ENCODE measurements at regions not wholly inside any gene's neighbourhood (a gene's known extent, or its start where the extent isn't known, plus 50 kb on each side); places are given as distances from the start of the nearest gene placed in this dataset.

- ChIA-PET CTCF (interaction anchor here (0.6 kb wide), 1 partner anchor 9 kb away, joined by 4 read pairs; no protein-coding TSS in a partner anchor), POLR2A (no interaction called here)
- no peak for TF ChIP-seq CTCF (IDR thresholded peaks at IDR 0.05; ENCODE audit: insufficient read depth, low read depth, low read length)
- H3K27me3 ChIP-seq (ENCODE audit: control insufficient read depth, insufficient read depth, low read length) = no peaks in the 10 kb centered on the region
- H3K4me3 ChIP-seq (ENCODE audit: low read depth, low read length) = no peak overlapping the region
- DNase-seq (ENCODE audit: low read depth) = no peak
- no peaks in the 10 kb centered on the region for H3K36me3 ChIP-seq (ENCODE audit: control insufficient read depth, insufficient read depth, low read length)
Measured at GRCh38 chr13:73222627-73223305, 164.0 kb downstream of the KLF5 start.

GRCh38 chr13:73220966-73221720 lies 162.3 kb downstream of the KLF5 start:
- POLR2A ChIA-PET = no interaction called here
- DNase-seq (ENCODE audit: low read depth) = no peak

GRCh38 chr13:73218181-73218580 lies 159.4 kb downstream of the KLF5 start:
- Histone ChIP-seq H3K4me3 (ENCODE audit: low read depth, low read length) (no peak overlapping the region), H3K27me3 (ENCODE audit: control insufficient read depth, insufficient read depth, low read length) (no peaks in the 10 kb centered on the region), H3K36me3 (ENCODE audit: control insufficient read depth, insufficient read depth, low read length) (no peaks in the 10 kb centered on the region)
- CTCF ChIA-PET = interaction anchor here (0.7 kb wide), 1 partner anchor 62 kb away, joined by 3 read pairs; no protein-coding TSS in a partner anchor
- DNase-seq (ENCODE audit: low read depth) = no peak
- POLR2A ChIA-PET = no interaction called here
- TF ChIP-seq CTCF (IDR thresholded peaks at IDR 0.05; ENCODE audit: insufficient read depth, low read depth, low read length) = no peak

More at GRCh38 chr13:73220966-73221720, 162.3 kb downstream of the KLF5 start:
- CTCF ChIA-PET = no interaction called here
- TF ChIP-seq CTCF (IDR thresholded peaks at IDR 0.05; ENCODE audit: insufficient read depth, low read depth, low read length) = no peak
- H3K36me3 ChIP-seq (ENCODE audit: control insufficient read depth, insufficient read depth, low read length) = no peaks in the 10 kb centered on the region
- H3K4me3 ChIP-seq (ENCODE audit: low read depth, low read length) = no peak overlapping the region
- no peaks in the 10 kb centered on the region for H3K27me3 ChIP-seq (ENCODE audit: control insufficient read depth, insufficient read depth, low read length)

GRCh38 chr13:73216381-73216831 lies 157.6 kb downstream of the KLF5 start:
- Histone ChIP-seq H3K4me3 (ENCODE audit: low read depth, low read length) (no peak overlapping the region), H3K36me3 (ENCODE audit: control insufficient read depth, insufficient read depth, low read length) (no peaks in the 10 kb centered on the region), H3K27me3 (ENCODE audit: control insufficient read depth, insufficient read depth, low read length) (no peaks in the 10 kb centered on the region)
- POLR2A ChIA-PET = interaction anchor here (0.5 kb wide), 1 partner anchor 505 kb away, joined by 6 read pairs; no protein-coding TSS in a partner anchor
- CTCF ChIA-PET = no interaction called here
- DNase-seq (ENCODE audit: low read depth) = peak; percentile 98
- no peak for TF ChIP-seq CTCF (IDR thresholded peaks at IDR 0.05; ENCODE audit: insufficient read depth, low read depth, low read length)

GRCh38 chr13:73215823-73216222 lies 157.0 kb downstream of the KLF5 start:
- Histone ChIP-seq H3K4me3 (ENCODE audit: low read depth, low read length) (no peak overlapping the region), H3K27me3 (ENCODE audit: control insufficient read depth, insufficient read depth, low read length) (no peaks in the 10 kb centered on the region), H3K36me3 (ENCODE audit: control insufficient read depth, insufficient read depth, low read length) (no peaks in the 10 kb centered on the region)
- DNase-seq (ENCODE audit: low read depth) = peak; percentile 63
- ChIA-PET CTCF (no interaction called here), POLR2A (no interaction called here)
- no peak for TF ChIP-seq CTCF (IDR thresholded peaks at IDR 0.05; ENCODE audit: insufficient read depth, low read depth, low read length)
